Fibroblast of pulmonary artery (primary cell): ENCODE measurements at regions not wholly inside any gene's neighbourhood (a gene's known extent, or its start where the extent isn't known, plus 50 kb on each side); places are given as distances from the start of the nearest gene placed in this dataset.
A peak's percentile ranks its signal among the peaks of the same experiment; 100 is the strongest.

Experiments used
- DNase-seq: peaks from one replicate; pipeline ENCODE4 v3.0.0-alpha.2; 2010; ENCODE audit warnings: low read depth
- H3K4me3 ChIP-seq: replicated peaks from 2 replicates; pipeline ENCODE4 v1.5.1; 2011; ENCODE audit warnings: low read depth, mild to moderate bottlenecking, control low read depth, low read length, moderate library complexity
- CTCF ChIP-seq: IDR thresholded peaks from 2 replicates; pipeline ENCODE4 v1.5.1; 2011; ENCODE audit warnings: mild to moderate bottlenecking, control low read depth, low read length, inconsistent platforms; ENCODE audit errors: missing control alignments

- DNase-seq = no peak
- H3K4me3 ChIP-seq = no peak overlapping the region
- no peak for TF ChIP-seq CTCF
These were observed 414.3 kb downstream of the SETD4 start for GRCh38 chr21:35645991-35646390.

GRCh38 chr21:35644523-35644922 is 415.8 kb downstream of the SETD4 start:
- no peak for DNase-seq
- no peak for TF ChIP-seq CTCF
- H3K4me3 ChIP-seq = no peak overlapping the region

GRCh38 chr21:35643176-35643575 is 417.1 kb downstream of the SETD4 start:
- H3K4me3 ChIP-seq = no peak overlapping the region
- peak; percentile 68 for DNase-seq
- TF ChIP-seq CTCF = no peak

GRCh38 chr21:35641271-35642016 is 418.9 kb downstream of the SETD4 start:
- H3K4me3 ChIP-seq = no peak overlapping the region
- no peak for DNase-seq
- TF ChIP-seq CTCF = no peak

GRCh38 chr21:35637431-35637830 is 422.9 kb downstream of the SETD4 start:
- H3K4me3 ChIP-seq = no peak overlapping the region
- DNase-seq = peak; percentile 66
- no peak for TF ChIP-seq CTCF

GRCh38 chr21:35635994-35636393 is 424.3 kb downstream of the SETD4 start:
- no peak overlapping the region for H3K4me3 ChIP-seq
- TF ChIP-seq CTCF = no peak
- DNase-seq = no peak

- H3K4me3 ChIP-seq = no peak overlapping the region
- peak; percentile 71 for DNase-seq
- TF ChIP-seq CTCF = no peak
These were observed 425.1 kb downstream of the SETD4 start for GRCh38 chr21:35635261-35635660.
